ENCODE measurements at regions not wholly inside any gene's neighbourhood (a gene's known extent, or its start where the extent isn't known, plus 50 kb on each side); places are given as distances from the start of the nearest gene placed in this dataset.

DNA sequence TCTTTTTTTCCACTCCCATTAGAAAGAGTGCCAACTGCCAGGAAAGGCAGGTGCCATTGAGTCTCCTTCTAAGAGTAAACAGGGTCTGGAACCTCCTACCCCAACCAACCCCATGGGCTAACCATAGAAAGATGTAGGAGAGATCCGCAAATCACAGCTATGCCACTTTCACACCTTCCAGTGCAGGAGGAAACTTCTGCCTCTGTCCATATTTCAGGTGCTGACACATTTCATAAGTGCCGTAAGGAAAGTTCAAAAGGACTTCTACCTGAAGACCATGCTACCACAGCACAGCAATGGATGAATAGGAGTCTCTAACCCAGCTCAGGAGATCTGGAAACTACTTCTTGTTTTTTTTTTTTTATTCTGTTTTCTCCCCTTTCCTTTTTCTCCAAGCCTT is 145.8 kb downstream of the FBXO8 start:
- no peak overlapping the region for H3K4me3 Mint-ChIP-seq
- no peaks in the 10 kb centered on the region for H3K4me1 Mint-ChIP-seq
- no peak overlapping the region for H3K27ac Mint-ChIP-seq
- H3K36me3 Mint-ChIP-seq, result no peaks in the 10 kb centered on the region
- H3K9me3 Mint-ChIP-seq, result no peaks in the 10 kb centered on the region
- DNase-seq (ENCODE audit: low spot score in 2 of 2) (no peak), ATAC-seq (no peak)

GRCh38 chr4:174135936-174136406 is 147.5 kb downstream of the FBXO8 start:
- Mint-ChIP-seq H3K4me3 (no peak overlapping the region), H3K4me1 (no peaks in the 10 kb centered on the region), H3K9me3 (no peaks in the 10 kb centered on the region), H3K36me3 (no peaks in the 10 kb centered on the region), H3K27ac (no peak overlapping the region)
- DNase-seq (ENCODE audit: low spot score in 2 of 2) (no peak), ATAC-seq (no peak)

GRCh38 chr4:174135530-174135929 is 147.9 kb downstream of the FBXO8 start:
- H3K4me1 Mint-ChIP-seq, result no peaks in the 10 kb centered on the region
- no peak overlapping the region for H3K4me3 Mint-ChIP-seq
- no peaks in the 10 kb centered on the region for H3K9me3 Mint-ChIP-seq
- no peaks in the 10 kb centered on the region for H3K36me3 Mint-ChIP-seq
- no peak for ATAC-seq
- no peak for DNase-seq (ENCODE audit: low spot score in 2 of 2)
- no peak overlapping the region for H3K27ac Mint-ChIP-seq

GRCh38 chr4:174134361-174134760 is 149.1 kb downstream of the FBXO8 start:
- DNase-seq (ENCODE audit: low spot score in 2 of 2) (no peak), ATAC-seq (no peak)
- H3K27ac Mint-ChIP-seq, result no peak overlapping the region
- no peaks in the 10 kb centered on the region for H3K4me1 Mint-ChIP-seq
- no peak overlapping the region for H3K4me3 Mint-ChIP-seq
- no peaks in the 10 kb centered on the region for H3K36me3 Mint-ChIP-seq
- no peaks in the 10 kb centered on the region for H3K9me3 Mint-ChIP-seq

DNA sequence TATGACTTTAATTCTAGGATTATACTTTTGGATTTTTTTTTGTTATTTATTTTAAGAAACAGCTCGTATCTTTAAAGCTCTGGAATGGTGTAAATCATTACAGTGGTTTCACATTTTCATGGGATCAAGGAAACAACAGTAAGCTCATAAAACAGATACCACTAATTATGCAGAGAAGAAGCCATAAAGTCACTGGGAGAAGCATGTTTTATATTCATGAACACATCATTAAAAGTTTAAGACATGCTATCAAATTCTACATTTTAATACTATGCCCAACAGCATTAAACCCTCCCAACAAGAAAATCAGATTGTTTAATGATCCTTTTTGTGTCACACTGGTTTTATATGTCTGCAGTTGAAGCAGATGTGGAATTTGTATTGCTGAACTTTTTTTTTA is 149.9 kb downstream of the FBXO8 start:
- Mint-ChIP-seq H3K36me3 (no peaks in the 10 kb centered on the region), H3K27ac (no peak overlapping the region), H3K9me3 (no peaks in the 10 kb centered on the region), H3K4me1 (no peaks in the 10 kb centered on the region), H3K4me3 (no peak overlapping the region)
- no peak for DNase-seq (ENCODE audit: low spot score in 2 of 2)
- no peak for ATAC-seq

DNA sequence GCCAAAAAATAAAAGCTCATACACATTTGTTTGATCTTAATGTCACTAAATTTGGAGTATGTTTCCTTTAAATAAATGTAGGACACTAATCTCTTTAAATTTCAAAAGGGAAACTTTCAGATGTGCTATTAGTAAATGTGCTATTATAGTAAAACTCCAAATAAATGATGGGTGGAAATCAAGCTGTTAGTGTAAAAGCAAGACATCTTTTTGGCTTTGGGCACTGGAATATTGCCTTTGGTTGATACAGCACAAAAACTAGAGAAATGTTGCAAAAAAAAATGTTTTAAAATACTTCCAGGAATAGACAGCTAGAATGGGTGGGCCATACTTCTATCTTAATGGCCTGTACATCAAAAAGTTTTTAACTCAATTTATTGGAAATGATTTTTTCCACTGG is 151.6 kb downstream of the FBXO8 start:
- ATAC-seq, result no peak
- Mint-ChIP-seq H3K4me1 (no peaks in the 10 kb centered on the region), H3K9me3 (no peaks in the 10 kb centered on the region), H3K27ac (no peak overlapping the region), H3K36me3 (no peaks in the 10 kb centered on the region), H3K4me3 (no peak overlapping the region)
- DNase-seq (ENCODE audit: low spot score in 2 of 2), result no peak

DNA sequence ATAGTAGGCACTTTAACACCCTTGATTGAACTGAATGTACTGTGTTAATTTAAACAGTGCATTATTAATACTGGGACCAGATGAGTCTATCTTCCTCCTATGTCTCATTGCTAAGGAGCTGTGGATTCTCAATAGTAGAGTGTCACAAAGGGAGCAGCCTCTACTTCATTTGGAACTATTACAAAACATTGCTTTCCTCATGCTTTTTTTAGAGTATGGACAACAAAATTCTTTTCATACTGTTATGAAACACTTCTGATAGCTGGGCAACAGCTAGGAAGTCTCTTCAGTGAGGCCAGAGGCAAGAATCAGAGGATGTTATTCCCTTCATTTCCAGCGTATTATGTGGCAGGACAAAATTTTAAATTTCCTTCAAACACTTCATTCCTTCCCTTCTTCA is 160.8 kb downstream of the FBXO8 start:
- no peaks in the 10 kb centered on the region for H3K4me1 Mint-ChIP-seq
- no peak for ATAC-seq

DNA sequence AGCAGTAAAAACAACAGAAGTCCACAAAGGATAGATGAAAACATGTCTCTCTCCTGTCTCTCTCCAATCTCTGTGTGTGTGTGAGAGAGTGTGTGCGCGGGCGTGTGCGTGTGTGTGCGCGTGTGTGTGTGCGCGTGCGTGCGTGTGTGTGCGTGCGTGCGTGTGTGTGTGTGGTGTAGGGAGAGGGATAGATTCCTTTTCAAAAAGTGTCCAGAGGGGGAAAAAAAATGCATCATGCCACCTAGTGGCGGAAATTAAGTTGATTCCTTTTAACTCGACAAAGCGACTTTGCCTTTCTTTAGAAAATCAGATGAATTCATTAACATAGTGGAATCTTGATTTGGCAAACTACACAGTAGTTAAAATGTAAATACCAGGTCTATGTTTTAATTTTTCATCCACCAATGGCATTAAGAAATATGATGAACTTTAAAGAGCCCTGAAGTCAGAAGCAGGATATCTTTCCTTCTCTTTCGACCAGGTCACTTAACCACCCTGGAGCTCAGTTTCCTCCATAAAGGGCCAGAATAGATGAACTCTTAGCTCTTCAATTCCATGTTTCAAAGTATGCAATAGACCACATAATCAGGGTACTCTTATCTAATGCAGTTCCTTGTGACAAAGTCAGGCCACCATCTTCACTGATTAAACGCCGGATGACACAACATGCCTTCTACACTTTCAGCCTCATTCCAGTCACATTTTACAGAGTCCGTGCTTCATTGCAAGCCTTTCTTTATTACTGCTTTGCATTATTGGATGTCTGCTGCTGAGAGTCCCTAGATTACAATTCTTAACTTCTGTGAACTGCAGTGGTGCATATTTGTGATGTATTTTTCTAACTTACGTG is 162.8 kb downstream of the FBXO8 start:
- ATAC-seq, result no peak
- Mint-ChIP-seq H3K27ac (no peak overlapping the region), H3K9me3 (no peaks in the 10 kb centered on the region), H3K4me3 (no peak overlapping the region), H3K36me3 (no peaks in the 10 kb centered on the region), H3K4me1 (no peaks in the 10 kb centered on the region)
- DNase-seq (ENCODE audit: low spot score in 2 of 2), result no peak

More for the DNA sequence above, 160.8 kb downstream of the FBXO8 start:
- Mint-ChIP-seq H3K36me3 (no peaks in the 10 kb centered on the region), H3K9me3 (no peaks in the 10 kb centered on the region), H3K27ac (no peak overlapping the region), H3K4me3 (no peak overlapping the region)
- DNase-seq (ENCODE audit: low spot score in 2 of 2), result no peak

DNA sequence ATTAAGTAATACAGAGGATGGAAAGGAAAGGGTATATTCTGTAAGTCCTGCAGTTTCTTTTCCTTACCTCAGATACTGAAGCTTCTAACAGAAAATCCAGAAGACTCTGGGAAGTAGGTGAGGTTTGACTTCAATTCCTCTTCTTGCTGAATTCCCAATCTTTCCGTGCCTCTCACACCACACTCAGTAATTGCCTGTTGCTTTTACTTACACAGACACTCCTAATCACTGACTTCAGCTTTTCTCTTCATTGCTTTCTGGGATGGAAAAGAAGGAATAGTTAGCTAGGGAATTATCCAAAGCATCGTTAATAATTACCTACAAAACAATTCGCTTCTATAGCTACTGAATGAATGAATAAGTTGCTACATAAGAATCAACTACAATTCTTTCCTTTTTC is 163.6 kb downstream of the FBXO8 start:
- DNase-seq (ENCODE audit: low spot score in 2 of 2) (no peak), ATAC-seq (no peak)
- Mint-ChIP-seq H3K4me1 (no peaks in the 10 kb centered on the region), H3K9me3 (no peaks in the 10 kb centered on the region), H3K36me3 (no peaks in the 10 kb centered on the region), H3K27ac (no peak overlapping the region), H3K4me3 (no peak overlapping the region)

GRCh38 chr4:174119051-174119450 is 164.4 kb downstream of the FBXO8 start:
- Mint-ChIP-seq H3K27ac (no peak overlapping the region), H3K9me3 (no peaks in the 10 kb centered on the region), H3K4me1 (no peaks in the 10 kb centered on the region), H3K4me3 (no peak overlapping the region), H3K36me3 (no peaks in the 10 kb centered on the region)
- DNase-seq (ENCODE audit: low spot score in 2 of 2), result no peak
- ATAC-seq, result no peak

GRCh38 chr4:174118171-174118570 is 165.3 kb downstream of the FBXO8 start:
- ATAC-seq (no peak), DNase-seq (ENCODE audit: low spot score in 2 of 2) (no peak)
- Mint-ChIP-seq H3K4me3 (no peak overlapping the region), H3K9me3 (no peaks in the 10 kb centered on the region), H3K4me1 (no peaks in the 10 kb centered on the region), H3K27ac (no peak overlapping the region), H3K36me3 (no peaks in the 10 kb centered on the region)

DNA sequence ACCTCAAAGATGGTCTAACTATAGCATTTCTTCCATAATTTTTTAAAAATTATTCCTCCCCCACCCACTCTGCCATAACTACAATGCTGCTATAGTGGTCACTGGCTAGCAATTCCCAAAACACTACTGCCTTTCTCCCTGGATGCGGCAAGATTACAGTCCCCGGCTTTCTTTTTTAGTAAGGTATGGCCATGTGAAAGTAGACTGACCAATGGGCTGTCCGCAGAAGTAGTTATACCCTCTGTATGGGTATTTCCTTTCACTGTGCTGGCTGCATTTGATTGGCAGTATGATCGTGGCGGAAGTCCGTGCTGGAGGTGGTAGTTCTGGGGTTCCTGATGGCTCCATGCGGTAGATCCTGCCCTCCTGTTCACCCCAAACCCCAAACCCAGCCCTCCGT is 166.0 kb downstream of the FBXO8 start:
- Mint-ChIP-seq H3K36me3 (no peaks in the 10 kb centered on the region), H3K4me1 (no peaks in the 10 kb centered on the region), H3K27ac (no peak overlapping the region), H3K9me3 (no peaks in the 10 kb centered on the region), H3K4me3 (no peak overlapping the region)
- DNase-seq (ENCODE audit: low spot score in 2 of 2), result no peak
- no peak for ATAC-seq

GRCh38 chr4:174116021-174116420 is 167.4 kb downstream of the FBXO8 start:
- no peak overlapping the region for H3K4me3 Mint-ChIP-seq
- no peaks in the 10 kb centered on the region for H3K9me3 Mint-ChIP-seq
- no peak for DNase-seq (ENCODE audit: low spot score in 2 of 2)
- ATAC-seq, result no peak
- no peaks in the 10 kb centered on the region for H3K36me3 Mint-ChIP-seq
- H3K4me1 Mint-ChIP-seq, result no peaks in the 10 kb centered on the region
- no peak overlapping the region for H3K27ac Mint-ChIP-seq

GRCh38 chr4:174111422-174111821 is 172.0 kb downstream of the FBXO8 start:
- no peaks in the 10 kb centered on the region for H3K36me3 Mint-ChIP-seq
- H3K27ac Mint-ChIP-seq, result no peak overlapping the region
- DNase-seq (ENCODE audit: low spot score in 2 of 2) (no peak), ATAC-seq (no peak)
- H3K4me1 Mint-ChIP-seq, result no peaks in the 10 kb centered on the region
- H3K9me3 Mint-ChIP-seq, result no peaks in the 10 kb centered on the region
- no peak overlapping the region for H3K4me3 Mint-ChIP-seq

GRCh38 chr4:174110180-174110579 is 173.3 kb downstream of the FBXO8 start:
- Mint-ChIP-seq H3K27ac (no peak overlapping the region), H3K4me3 (no peak overlapping the region), H3K36me3 (no peaks in the 10 kb centered on the region), H3K9me3 (no peaks in the 10 kb centered on the region), H3K4me1 (no peaks in the 10 kb centered on the region)
- no peak for ATAC-seq
- no peak for DNase-seq (ENCODE audit: low spot score in 2 of 2)

- DNase-seq (ENCODE audit: low spot score in 2 of 2), result no peak
- no peaks in the 10 kb centered on the region for H3K36me3 Mint-ChIP-seq
- H3K9me3 Mint-ChIP-seq, result no peaks in the 10 kb centered on the region
- no peak overlapping the region for H3K27ac Mint-ChIP-seq
- no peaks in the 10 kb centered on the region for H3K4me1 Mint-ChIP-seq
- ATAC-seq, result peak; percentile 40
- H3K4me3 Mint-ChIP-seq, result no peak overlapping the region
These were observed 175.6 kb downstream of the FBXO8 start for GRCh38 chr4:174107746-174108354.

Measured in stimulated activated effector memory CD8-positive, alpha-beta T cell treated with anti-CD3 and anti-CD28 coated beads, Interleukin-12 subunit alpha, Interleukin-12 subunit beta, amount 100 ng/mL, for 72 hours (primary cell).